Uterus (tissue), 2 donors: ENCODE measurements at regions not wholly inside any gene's neighbourhood (a gene's known extent, or its start where the extent isn't known, plus 50 kb on each side); places are given as distances from the start of the nearest gene placed in this dataset.

Experiments used
- POLR2A ChIP-seq, 2 donors: fragments of 450-650 bp; IDR thresholded peaks; one replicate each; pipeline ENCODE4 v1.6.1; 2016; ENCODE audit warnings: antibody characterized with exemption in 2 of 2, mild to moderate bottlenecking in 1 of 2, moderate library complexity in 1 of 2
- TF ChIP-seq, protein P1 (sequence below), 4 experiments: fragments of 200-600 bp in 2 of 4; fragments of 450-650 bp in 2 of 4; sonication (generic) in 2 of 4; IDR thresholded peaks; one replicate each; pipeline ENCODE4 v1.5.1; 2016 to 2019; ENCODE audit warnings: antibody characterized with exemption in 4 of 4, mild to moderate bottlenecking in 2 of 4, moderate library complexity in 1 of 4

DNA sequence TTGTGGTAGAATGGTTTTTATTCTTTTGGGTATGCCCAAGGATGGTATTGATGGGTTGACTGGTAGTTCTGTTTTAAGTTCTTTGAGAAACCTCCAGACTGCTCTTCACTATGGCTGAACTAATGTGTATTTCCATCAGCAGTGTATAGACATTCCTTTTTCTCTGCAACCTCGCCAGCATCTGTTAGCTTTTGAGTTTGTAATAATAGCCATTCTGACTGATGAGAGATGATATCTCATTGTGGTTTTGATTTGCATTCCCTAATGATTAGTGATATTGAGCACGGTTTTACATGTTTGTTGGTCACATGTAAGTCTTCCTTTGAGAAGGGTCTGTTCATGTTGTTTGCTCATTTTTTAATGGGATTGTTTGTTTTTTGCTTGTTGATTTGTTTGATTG lies 1348.7 kb upstream of the NXPH2 start:
- TF ChIP-seq, protein P1, sequence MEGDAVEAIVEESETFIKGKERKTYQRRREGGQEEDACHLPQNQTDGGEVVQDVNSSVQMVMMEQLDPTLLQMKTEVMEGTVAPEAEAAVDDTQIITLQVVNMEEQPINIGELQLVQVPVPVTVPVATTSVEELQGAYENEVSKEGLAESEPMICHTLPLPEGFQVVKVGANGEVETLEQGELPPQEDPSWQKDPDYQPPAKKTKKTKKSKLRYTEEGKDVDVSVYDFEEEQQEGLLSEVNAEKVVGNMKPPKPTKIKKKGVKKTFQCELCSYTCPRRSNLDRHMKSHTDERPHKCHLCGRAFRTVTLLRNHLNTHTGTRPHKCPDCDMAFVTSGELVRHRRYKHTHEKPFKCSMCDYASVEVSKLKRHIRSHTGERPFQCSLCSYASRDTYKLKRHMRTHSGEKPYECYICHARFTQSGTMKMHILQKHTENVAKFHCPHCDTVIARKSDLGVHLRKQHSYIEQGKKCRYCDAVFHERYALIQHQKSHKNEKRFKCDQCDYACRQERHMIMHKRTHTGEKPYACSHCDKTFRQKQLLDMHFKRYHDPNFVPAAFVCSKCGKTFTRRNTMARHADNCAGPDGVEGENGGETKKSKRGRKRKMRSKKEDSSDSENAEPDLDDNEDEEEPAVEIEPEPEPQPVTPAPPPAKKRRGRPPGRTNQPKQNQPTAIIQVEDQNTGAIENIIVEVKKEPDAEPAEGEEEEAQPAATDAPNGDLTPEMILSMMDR (IDR thresholded peaks at IDR 0.05): no peak
- no peak for TF ChIP-seq POLR2A (IDR thresholded peaks at IDR 0.05)
